Suprapubic skin (tissue), 4 donors: ENCODE measurements at regions not wholly inside any gene's neighbourhood (a gene's known extent, or its start where the extent isn't known, plus 50 kb on each side); places are given as distances from the start of the nearest gene placed in this dataset.

ENCODE experiments used
- DNase-seq, 2 donors: peaks; one replicate each; pipeline ENCODE4 v3.0.0-alpha.2; 2019; ENCODE audit warnings: low spot score in 2 of 2
- H3K27ac ChIP-seq: fragments of 200-600 bp; sonication (generic); one replicate; pipeline ENCODE4 v1.5.1; 2019
- H3K27me3 ChIP-seq: fragments of 200-600 bp; sonication (generic); one replicate; pipeline ENCODE4 v1.5.1; 2019
- H3K36me3 ChIP-seq: fragments of 200-600 bp; sonication (generic); one replicate; pipeline ENCODE4 v1.5.1; 2019
- H3K4me1 ChIP-seq: fragments of 200-600 bp; sonication (generic); one replicate; pipeline ENCODE4 v1.5.1; 2019
- H3K4me3 ChIP-seq: fragments of 200-600 bp; sonication (generic); one replicate; pipeline ENCODE4 v1.5.1; 2019; ENCODE audit warnings: mild to moderate bottlenecking
- H3K9me3 ChIP-seq: fragments of 200-600 bp; sonication (generic); one replicate; pipeline ENCODE4 v1.5.1; 2019
- CTCF ChIP-seq, 2 donors: fragments of 200-600 bp in 1 of 2; fragments of 450-650 bp in 1 of 2; sonication (generic) in 1 of 2; IDR thresholded peaks; one replicate each; pipeline ENCODE4 v1.5.1; 2016 to 2019; ENCODE audit warnings: antibody characterized with exemption in 2 of 2, mild to moderate bottlenecking in 1 of 2, moderate library complexity in 1 of 2
- EP300 ChIP-seq: sonication (generic); formaldehyde crosslinking; IDR thresholded peaks from one replicate; pipeline ENCODE4 v1.6.1; 2017; ENCODE audit warnings: antibody characterized with exemption
- POLR2A ChIP-seq, 2 donors: fragments of 450-650 bp; IDR thresholded peaks; one replicate each; pipeline ENCODE4 v1.6.1; 2017; ENCODE audit warnings: antibody characterized with exemption in 2 of 2, mild to moderate bottlenecking in 2 of 2, moderate library complexity in 2 of 2
- POLR2AphosphoS5 ChIP-seq, 3 donors: sonication (generic); formaldehyde crosslinking; IDR thresholded peaks; one replicate each; pipeline ENCODE4 v1.6.1; 2017; ENCODE audit warnings: antibody characterized with exemption in 3 of 3
- WGBS: methylation state at CpG from one replicate; pipeline ENCODE4 v1.1.5; 2018; 5-methylcytosine and 5-hydroxymethylcytosine counted together

GRCh38 chr12:5213990-5214389 is 170.3 kb downstream of the KCNA5 start:
- TF ChIP-seq POLR2A (IDR thresholded peaks at IDR 0.05) (no peak), CTCF (IDR thresholded peaks at IDR 0.05) (no peak), EP300 (no peak), POLR2AphosphoS5 (IDR thresholded peaks at IDR 0.05) (no peak)
- H3K4me1 ChIP-seq: no peaks in the 10 kb centered on the region
- H3K27me3 ChIP-seq: peaks cover 9% of the 10 kb centered on the region
- no peak overlapping the region for H3K27ac ChIP-seq
- no peak for DNase-seq
- H3K36me3 ChIP-seq: no peaks in the 10 kb centered on the region
- H3K4me3 ChIP-seq: no peak overlapping the region
- no peaks in the 10 kb centered on the region for H3K9me3 ChIP-seq
- WGBS: 69% methylated on average over 2 of the region's 2 CpGs

- H3K27ac ChIP-seq: no peak overlapping the region
- H3K4me1 ChIP-seq: no peaks in the 10 kb centered on the region
- no peaks in the 10 kb centered on the region for H3K36me3 ChIP-seq
- H3K9me3 ChIP-seq: no peaks in the 10 kb centered on the region
- WGBS: 96% methylated on average over 6 of the region's 6 CpGs
- TF ChIP-seq POLR2A (IDR thresholded peaks at IDR 0.05): no peak
- no peak for TF ChIP-seq EP300
- no peak for TF ChIP-seq POLR2AphosphoS5 (IDR thresholded peaks at IDR 0.05)
- TF ChIP-seq CTCF (IDR thresholded peaks at IDR 0.05): no peak
- H3K27me3 ChIP-seq: peaks cover 2% of the 10 kb centered on the region
- no peak for DNase-seq
- H3K4me3 ChIP-seq: no peak overlapping the region
These were observed 174.3 kb downstream of the KCNA5 start for GRCh38 chr12:5217936-5218335.

- no peak for DNase-seq
- H3K4me3 ChIP-seq: no peak overlapping the region
- no peak for TF ChIP-seq EP300
- TF ChIP-seq POLR2A (IDR thresholded peaks at IDR 0.05): no peak
- no peak for TF ChIP-seq POLR2AphosphoS5 (IDR thresholded peaks at IDR 0.05)
- no peak overlapping the region for H3K27ac ChIP-seq
- H3K27me3 ChIP-seq: peaks cover 2% of the 10 kb centered on the region
- H3K9me3 ChIP-seq: no peaks in the 10 kb centered on the region
- H3K36me3 ChIP-seq: no peaks in the 10 kb centered on the region
- H3K4me1 ChIP-seq: no peaks in the 10 kb centered on the region
- 90% methylated on average over 3 of the region's 3 CpGs for WGBS
These were observed 176.4 kb downstream of the KCNA5 start for GRCh38 chr12:5220099-5220498.

- Histone ChIP-seq H3K27ac (no peak overlapping the region), H3K4me1 (no peaks in the 10 kb centered on the region), H3K27me3 (peaks cover 2% of the 10 kb centered on the region), H3K4me3 (no peak overlapping the region), H3K9me3 (no peaks in the 10 kb centered on the region), H3K36me3 (no peaks in the 10 kb centered on the region)
- 57% methylated on average over 3 of the region's 3 CpGs for WGBS
- no peak for DNase-seq
- TF ChIP-seq EP300 (no peak), POLR2A (IDR thresholded peaks at IDR 0.05) (no peak), CTCF (IDR thresholded peaks at IDR 0.05) (no peak), POLR2AphosphoS5 (IDR thresholded peaks at IDR 0.05) (no peak)
These were observed 177.2 kb downstream of the KCNA5 start for GRCh38 chr12:5220835-5221234.

GRCh38 chr12:5222011-5222461 is 178.4 kb downstream of the KCNA5 start:
- Histone ChIP-seq H3K27me3 (no peaks in the 10 kb centered on the region), H3K9me3 (no peaks in the 10 kb centered on the region), H3K27ac (no peak overlapping the region), H3K4me1 (no peaks in the 10 kb centered on the region), H3K4me3 (no peak overlapping the region), H3K36me3 (no peaks in the 10 kb centered on the region)
- DNase-seq: no peak
- whole genome bisulfite sequencing: 51% methylated on average over 2 of the region's 2 CpGs
- TF ChIP-seq POLR2A (IDR thresholded peaks at IDR 0.05) (no peak), CTCF (IDR thresholded peaks at IDR 0.05) (no peak), POLR2AphosphoS5 (IDR thresholded peaks at IDR 0.05) (no peak), EP300 (no peak)

- no peak overlapping the region for H3K27ac ChIP-seq
- no peaks in the 10 kb centered on the region for H3K27me3 ChIP-seq
- DNase-seq: no peak
- WGBS: 94% methylated on average over 5 of the region's 5 CpGs
- no peak for TF ChIP-seq CTCF (IDR thresholded peaks at IDR 0.05)
- no peak for TF ChIP-seq POLR2AphosphoS5 (IDR thresholded peaks at IDR 0.05)
- no peak for TF ChIP-seq POLR2A (IDR thresholded peaks at IDR 0.05)
- no peaks in the 10 kb centered on the region for H3K4me1 ChIP-seq
- H3K36me3 ChIP-seq: no peaks in the 10 kb centered on the region
- no peaks in the 10 kb centered on the region for H3K9me3 ChIP-seq
- H3K4me3 ChIP-seq: no peak overlapping the region
These were observed 179.1 kb downstream of the KCNA5 start for GRCh38 chr12:5222729-5223128.
